Hematopoietic multipotent progenitor cell treated with erythropoietin and hydrocortisone succinate and interleukin-3 and kit ligand, for 8 days (in vitro differentiated cells): ENCODE measurements at regions not wholly inside any gene's neighbourhood (a gene's known extent, or its start where the extent isn't known, plus 50 kb on each side); places are given as distances from the start of the nearest gene placed in this dataset.
"Not testable (repeated sequence)": the region's sequence is repeated elsewhere in the genome, so short reads cannot be mapped to it uniquely, and the experiment has no call there.

Experiments used
- DNase-seq: peaks from one replicate; pipeline ENCODE4 v3.0.0-alpha.2; 2015

DNA sequence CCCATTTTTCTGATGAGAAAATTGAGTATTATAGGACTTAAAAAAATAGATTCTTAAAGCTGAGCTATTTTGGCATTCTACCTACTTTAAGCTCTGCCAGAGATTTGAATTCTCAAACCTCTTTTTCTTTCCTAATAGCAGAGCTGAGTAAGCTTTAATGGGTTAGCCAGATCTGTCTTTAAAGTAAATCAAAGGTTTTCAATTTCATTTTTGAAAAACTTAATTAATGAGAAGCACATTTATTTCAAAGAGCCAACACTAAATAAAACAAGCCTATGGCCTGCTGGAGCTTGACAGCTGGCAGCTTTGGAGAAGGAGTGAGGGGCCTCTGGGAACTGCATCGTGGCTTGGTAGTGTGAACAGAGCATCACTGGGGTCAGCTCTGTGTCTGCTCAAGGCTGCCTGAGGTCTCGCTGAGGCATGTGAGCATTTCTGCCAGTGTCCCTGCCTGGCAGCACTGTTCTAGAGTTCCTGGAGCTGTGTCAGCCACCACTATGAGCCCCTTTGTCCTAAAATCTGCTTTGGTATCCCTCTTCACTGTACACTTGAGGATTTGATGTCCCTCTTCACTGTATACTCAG lies 50.4 kb upstream of the PRSS23 start:
- no peak for DNase-seq

DNA sequence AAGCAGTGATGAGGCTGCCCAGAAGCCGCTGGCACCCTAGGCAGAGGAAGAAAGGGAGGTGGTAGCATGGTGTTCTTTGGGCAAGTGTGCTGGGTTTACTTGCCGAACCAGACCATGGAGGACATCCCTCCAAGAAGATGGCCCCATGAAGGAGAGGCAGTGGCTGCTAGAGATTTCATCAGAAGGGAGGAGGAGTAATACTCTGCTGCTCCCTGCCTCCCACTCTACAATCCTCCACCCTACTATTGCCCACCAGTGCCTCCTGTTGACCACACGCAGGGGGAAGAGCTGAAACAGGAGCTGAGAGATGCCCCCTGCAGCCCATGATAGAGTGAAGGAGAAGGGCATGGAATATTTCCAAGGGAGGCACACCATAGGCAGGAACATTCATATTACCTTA lies 51.0 kb upstream of the PRSS23 start:
- DNase-seq, result no peak

DNA sequence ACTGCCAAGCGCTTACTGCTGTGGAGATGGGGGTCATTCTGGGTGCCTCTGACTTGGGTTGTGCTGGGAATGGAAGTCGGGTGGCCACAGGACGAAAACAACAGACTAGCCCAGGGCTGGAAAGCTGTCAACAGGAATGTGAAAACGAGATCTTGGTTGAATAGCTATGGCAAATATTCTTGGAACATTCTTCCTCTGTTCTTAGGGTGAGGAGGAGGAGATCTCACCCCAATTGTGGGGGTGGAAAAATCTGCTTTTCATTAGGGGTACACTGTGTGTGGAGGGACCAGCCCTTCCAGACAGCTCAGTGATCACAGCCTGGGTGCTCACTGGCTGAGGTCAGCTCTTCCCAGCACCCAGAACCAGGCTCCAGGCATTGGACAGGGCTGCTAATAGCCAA lies 52.0 kb upstream of the PRSS23 start:
- DNase-seq, result no peak

DNA sequence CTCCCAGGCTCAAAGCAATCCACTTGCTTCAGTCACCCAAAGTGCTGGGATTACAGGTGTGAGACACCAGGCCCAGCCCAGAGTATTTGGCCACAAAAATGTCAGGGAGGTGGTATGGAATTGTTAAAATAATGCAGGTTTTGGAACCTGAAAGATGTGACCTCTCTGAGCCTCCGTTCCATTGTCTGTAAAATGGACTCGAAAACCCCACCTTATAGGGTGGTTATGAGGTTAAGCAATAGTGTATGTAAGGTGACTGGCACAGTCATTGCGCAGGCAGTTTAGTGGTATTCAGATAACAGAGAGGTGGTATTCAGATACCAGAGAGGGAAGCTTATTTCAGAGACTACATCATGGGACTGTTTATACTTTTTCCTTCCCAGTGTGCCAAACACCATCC lies 52.5 kb upstream of the PRSS23 start:
- no peak for DNase-seq

DNA sequence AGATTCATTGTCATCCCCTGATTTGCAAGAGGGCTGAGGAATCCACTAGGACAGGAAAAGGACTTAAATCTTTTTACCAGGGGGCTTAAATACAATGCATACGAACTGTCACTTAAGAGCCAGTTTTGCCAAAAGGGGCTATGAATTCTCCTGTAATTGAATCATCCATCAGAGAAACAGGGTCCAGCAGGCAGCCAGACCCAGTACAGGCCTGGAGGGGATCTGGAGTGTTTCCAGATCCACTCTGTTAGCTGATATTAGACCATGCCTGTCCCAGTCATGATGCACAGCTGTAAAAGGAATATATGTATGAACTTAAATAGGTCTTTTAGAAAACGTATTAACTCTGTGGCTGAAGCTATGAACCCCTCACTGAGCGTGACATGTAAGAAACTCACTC lies 53.8 kb upstream of the PRSS23 start:
- DNase-seq, result no peak

DNA sequence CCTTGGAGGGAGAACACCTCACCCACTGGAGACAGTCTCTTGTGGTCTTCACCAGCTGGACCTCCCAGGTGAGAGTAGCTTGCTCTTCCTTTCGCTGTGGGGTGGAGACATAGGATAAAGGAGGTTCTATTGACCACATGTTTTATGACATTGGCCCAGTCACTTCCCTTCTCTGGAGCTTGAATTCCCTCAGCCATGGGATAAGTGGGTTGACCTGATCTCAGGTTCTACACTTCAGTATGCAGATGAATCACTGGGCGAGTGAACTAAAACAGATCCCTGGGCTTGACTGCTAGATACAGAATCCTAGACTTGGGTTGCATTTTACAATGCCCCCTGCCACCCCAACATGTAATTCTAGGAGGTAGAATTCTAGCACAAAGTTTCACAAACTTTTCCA lies 54.8 kb upstream of the PRSS23 start:
- no peak for DNase-seq

DNA sequence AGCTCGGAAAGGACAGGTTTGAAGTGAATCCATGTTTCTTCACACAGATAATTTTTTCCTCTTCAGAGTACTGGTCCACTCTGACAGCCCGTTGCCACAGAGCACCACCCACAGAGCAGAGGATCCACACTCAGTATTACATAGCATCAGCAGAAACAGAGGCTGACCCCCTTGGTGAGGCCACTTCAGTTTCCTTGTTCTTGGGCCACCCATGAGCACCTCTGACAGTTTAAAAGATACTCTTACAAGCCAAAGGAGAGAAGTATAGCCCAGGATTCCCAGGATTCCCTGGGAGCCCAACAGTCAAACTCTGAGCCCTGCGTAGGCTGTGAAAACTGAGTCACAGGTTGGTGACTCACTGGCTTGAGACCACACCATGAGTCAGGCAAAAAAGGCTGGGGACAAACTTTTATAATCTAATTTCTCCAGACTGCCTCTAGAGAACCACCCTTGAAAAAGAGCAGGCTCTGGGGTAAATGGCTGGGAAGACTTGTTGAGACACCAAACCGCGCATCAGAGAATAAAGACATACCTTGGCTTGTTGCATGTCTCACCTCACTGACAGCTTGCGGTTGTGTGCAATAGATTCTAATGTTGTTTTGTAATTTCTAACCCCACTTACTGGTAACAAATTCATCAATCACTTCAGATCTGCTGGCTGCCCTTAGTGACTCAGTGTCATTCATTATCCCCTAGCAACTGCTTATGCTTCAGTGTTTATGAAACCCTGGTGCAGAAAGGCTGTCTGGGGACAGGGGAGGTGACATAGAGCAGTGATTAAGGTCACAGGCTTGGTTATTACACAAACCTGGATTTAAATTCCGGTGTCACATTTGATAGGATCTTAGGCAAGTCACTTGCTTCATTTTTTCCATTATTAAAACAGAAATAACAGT lies 56.9 kb upstream of the PRSS23 start:
- DNase-seq, result peak; percentile 90

DNA sequence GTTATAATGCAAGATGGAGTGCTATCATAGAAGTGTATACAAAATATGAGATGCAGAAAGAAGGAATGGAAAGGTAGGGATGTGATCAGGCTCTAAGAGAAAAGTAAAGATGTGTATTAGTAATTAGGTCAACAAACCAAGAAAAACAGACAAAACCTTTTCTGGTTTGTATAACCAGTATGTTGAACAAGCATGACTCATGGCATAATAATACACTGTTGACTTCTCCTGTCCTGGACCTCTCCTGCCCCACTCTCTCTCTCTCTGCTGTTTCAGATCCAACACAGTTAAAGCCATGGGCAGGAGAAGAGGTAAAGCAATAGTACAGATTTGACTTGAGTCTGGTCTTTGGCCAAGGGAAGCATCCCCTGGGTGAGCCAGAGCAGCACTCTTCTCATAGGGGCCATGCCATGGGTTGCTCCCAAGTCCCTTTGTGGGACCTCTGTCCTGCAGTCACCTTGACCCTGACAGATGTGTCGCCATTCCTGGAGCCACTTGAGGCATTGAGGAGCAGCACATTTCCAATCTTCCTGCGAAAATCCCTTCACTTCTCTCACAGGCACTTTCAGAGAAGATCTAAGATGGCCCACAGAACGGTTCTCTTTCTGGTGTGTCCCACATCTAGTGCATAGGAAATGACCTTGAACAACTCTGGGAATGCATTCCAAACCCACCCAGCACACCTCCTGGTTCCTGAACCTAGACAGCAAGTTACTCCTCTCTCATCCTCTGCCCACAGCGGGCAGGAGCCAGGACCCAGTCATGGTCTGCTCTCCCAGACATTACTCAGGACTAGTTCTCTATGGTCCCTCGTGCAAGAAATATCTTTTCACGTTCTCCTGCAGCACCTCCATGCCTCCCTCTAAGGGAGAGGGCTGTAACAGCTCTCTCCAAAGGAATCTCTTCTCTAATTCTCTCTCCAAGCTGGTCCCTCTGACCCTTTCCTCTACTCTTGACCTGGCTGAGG lies 58.2 kb upstream of the PRSS23 start:
- no peak for DNase-seq

DNA sequence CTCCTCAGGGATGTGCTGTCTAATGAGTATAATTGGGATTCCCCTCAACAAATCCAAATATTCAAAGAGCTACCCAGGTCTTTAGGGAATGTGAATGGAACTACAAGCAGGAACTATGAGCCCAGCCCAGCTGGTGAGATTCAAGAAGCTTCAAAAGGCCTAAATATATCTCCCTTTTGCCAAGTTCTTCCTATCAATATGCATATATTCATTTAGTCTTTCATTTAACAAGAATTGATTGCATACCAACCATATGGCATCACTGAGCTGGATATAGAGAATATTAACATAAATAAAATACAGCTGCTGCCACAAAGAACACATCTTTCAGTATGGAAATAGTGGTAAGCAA lies 58.9 kb upstream of the PRSS23 start:
- DNase-seq, result no peak

DNA sequence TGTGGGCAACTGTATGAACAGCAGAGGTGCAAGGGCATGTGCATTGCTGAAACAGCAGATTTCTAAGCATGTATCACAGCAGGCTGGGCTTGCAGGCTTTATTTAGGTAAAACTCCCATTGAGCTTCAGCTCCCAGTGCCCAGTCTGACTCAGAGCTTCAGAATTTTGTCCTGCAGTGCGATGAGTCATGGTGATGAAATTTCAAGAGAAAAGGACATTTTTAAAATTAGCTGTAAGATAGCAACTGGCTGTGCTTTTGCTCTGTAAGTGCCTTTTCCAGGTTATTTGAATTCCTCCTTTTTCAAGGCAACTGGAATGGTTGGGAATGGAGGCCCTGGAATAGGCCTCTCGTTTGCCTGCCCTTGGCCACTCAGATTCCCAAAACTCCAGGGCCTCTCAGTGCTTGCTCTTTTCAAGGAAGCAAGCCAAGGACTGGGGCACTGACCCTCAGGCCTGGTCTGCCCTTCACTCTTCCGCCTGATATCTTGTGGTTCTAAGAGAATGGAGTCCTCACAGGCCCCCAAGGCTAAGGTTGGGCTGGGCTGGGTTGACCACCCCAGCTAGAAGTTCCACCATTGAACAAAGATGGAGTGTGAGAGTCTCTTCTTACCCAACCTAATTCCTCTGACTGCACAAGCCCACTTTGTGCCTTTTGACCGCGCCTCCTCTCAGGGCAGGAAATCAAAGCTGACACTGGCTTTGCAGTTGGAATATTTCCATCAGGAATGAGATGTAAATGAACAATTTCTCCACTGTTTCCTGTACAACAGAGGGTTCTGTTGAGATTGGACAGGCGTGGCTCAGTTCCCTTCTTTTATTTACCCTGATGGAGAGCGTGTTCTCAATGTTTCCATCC lies 59.5 kb upstream of the PRSS23 start:
- DNase-seq, result peak; percentile 45

DNA sequence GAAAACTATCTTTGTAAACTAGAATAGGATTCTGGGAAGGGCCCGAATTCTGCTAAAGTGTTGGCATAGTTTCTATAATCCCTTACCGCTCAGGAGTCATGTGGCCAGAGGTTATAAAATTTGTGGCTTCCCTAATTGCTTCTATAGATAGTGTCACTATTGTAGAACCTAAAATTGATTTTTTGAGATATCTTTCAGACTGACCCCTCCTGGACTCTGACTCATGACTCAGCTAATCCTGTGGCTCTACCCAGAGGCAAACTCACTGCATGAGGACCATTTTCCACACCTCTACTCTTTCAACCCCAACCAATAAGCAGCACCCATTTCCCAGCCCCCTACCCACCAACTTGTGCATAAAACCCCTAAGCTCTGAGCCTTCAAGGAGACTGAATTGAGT lies 61.8 kb upstream of the PRSS23 start:
- DNase-seq, result no peak

DNA sequence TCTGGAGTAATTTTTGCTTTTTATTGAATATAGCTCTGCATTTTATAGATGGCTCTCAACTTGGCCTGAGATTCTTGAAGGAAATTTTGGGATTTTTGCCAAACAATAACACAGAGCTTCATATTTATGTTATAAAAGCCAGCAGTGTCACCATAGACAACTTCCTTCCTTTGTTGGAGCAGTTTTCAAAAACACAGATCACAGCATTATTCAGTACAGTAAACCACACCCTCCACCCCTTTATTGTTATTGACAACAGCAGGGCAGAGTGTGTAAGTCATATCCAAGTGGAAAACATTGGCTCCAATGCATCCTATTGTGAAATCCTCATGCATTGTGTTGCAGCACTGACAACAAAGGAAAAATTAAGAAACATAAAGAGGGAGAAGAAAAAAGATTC lies 62.6 kb upstream of the PRSS23 start:
- no peak for DNase-seq

DNA sequence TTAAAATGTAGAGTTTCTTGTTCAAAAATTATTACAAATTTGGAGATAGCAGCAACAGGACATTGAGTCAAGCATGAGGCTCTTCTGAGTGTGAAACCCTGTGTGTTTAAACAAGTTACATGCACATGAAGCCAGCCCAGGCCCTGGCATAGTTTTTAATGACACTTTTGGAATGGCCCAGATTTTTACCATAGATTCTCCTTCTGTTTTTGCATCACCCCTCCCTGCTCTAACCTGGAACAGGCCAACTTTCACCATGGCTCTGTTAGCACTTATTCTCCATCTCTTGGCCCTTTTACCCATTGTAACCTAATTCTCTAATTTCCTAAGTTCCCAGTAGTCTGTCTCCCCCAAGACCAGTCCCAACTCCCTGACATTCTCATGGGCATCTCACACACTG lies 63.1 kb upstream of the PRSS23 start:
- DNase-seq, result no peak

DNA sequence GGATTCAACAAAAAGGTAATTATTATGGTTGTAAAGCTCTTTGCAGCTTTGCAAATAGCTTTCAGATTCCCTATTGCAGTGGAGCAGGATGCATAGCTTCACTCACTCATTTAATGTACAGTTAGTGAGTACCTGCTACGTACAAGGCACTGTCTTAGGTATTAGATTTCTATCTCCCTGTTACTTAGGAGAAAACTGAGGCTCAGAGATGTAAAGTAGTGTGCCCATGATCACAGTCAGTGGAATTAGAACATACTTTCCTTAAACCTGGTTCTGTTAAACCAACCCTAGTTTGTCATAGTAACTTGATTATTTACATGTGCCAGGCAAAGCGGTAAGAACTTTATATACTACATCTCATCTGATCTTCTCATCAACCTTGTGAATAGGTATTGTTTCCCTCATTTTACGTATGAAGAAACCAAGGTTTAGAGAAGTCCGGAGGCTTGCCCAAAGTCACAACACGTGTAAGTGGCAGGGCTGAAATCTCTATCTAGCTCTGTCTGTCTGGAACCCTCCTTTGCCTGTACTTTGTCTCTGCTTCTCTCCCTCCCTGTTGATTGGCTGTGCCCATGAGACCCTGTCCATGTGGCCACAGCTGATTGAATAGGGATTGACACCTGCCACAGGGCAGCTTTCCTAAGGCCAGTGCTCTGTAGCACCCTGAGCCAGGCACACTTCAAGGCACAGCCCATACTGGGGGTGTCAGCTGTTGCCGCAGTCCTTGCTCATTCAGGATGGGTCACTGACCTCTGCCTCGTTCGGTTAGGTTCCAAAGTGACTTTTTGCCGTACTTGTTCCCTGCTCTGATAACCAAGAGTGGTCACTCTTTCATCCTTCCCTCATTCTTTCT lies 63.8 kb upstream of the PRSS23 start:
- DNase-seq, result no peak

DNA sequence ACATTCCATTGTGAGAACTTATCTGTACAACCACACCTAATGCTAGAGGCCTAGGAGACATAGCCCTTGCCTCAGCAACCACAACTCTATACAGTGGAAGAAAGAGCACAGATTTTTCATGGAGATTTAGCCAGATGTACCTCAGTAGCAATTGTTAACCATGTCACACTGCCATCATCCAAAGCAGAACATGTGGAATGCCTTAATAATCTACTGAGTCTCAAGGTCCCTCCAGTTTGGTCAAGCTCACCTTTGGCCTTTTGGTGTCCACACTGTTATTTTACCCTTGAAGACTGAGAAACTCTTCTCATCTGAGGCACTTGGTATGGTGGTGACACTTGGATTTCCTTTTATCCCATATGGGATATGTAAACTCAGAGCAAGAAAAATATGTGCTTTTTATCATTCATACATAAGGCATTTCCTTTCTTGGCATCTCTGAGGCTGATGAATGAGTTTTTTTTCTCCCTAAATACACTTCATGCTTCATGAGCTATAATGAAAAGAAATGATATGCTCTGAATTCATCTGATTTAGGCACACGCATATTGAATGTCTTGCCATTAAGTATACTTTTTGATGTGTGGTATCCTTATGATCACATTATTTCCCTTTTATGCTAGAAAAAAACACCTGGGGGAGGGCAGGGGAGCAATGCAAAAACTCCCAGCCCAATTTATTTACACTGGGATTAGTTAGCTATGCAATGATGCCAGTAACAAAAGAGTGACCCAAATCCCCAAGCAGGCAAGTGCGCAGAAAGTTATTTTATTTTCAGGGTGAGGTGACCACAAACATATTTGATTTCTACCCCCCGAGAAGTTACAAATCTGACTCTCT lies 63.3 kb upstream of the ME3 start:
- no peak for DNase-seq

DNA sequence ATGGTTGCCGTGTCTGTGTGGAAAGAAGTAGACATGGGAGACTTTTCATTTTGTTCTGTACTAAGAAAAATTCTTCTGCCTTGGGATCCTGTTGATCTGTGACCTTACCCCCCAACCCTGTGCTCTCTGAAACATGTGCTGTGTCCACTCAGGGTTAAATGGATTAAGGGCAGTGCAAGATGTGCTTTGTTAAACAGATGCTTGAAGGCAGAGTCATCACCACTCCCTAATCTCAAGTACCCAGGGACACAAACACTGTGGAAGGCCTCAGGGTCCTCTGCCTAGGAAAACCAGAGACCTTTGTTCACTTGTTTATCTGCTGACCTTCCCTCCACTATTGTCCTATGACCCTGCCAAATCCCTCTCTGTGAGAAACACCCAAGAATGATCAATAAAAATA lies 60.3 kb upstream of the ME3 start:
- not testable (repeated sequence) for DNase-seq

DNA sequence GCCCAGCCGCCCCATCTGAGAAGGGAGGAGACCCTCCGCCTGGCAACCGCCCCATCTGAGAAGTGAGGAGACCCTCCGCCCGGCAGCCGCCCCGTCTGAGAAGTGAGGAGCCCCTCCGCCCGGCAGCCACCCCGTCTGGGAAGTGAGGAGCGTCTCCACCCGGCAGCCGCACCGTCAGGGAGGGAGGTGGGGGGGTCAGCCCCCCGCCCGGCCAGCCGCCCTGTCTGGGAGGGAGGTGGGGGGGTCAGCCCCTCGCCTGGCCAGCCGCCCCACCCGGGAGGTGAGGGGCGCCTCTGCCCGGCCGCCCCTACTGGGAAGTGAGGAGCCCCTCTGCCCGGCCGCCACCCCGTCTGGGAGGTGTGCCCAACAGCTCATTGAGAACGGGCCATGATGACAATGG lies 59.9 kb upstream of the ME3 start:
- DNase-seq, result not testable (repeated sequence)

DNA sequence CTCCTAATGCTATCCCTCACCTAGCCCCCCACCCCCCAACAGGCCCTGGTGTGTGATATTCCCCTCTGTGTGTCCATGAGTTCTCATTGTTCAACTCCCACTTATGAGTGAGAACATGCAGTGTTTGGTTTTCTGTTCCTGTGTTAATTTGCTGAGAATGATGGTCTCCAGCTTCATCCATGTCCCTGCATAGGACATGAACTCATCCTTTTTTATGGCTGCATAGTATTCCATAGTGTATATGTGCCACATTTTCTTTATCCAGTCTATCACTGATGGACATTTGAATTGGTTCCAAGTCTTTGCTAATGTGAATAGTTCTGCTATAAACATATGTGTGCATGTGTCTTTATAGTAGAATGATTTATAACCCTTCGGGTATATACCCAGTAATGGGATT lies 57.2 kb upstream of the ME3 start:
- DNase-seq, result not testable (repeated sequence)

DNA sequence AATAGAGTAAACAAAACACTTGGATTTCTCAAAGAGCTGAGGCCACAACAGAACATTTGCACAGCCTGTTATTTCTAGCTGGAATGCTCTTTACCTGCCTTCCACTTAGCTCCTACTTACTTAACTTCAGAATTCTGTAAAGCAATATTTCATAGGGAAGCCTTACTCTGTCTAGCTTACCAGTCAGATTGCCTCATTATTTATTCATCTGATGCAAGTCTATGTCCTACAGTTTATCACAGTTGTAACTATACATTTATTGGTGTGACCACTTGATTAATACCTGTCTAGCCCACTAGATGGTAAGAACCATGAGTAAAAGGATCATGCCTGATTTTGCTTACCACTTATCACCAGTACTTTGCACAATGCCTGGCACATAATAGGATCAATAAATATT lies 56.1 kb upstream of the ME3 start:
- no peak for DNase-seq

DNA sequence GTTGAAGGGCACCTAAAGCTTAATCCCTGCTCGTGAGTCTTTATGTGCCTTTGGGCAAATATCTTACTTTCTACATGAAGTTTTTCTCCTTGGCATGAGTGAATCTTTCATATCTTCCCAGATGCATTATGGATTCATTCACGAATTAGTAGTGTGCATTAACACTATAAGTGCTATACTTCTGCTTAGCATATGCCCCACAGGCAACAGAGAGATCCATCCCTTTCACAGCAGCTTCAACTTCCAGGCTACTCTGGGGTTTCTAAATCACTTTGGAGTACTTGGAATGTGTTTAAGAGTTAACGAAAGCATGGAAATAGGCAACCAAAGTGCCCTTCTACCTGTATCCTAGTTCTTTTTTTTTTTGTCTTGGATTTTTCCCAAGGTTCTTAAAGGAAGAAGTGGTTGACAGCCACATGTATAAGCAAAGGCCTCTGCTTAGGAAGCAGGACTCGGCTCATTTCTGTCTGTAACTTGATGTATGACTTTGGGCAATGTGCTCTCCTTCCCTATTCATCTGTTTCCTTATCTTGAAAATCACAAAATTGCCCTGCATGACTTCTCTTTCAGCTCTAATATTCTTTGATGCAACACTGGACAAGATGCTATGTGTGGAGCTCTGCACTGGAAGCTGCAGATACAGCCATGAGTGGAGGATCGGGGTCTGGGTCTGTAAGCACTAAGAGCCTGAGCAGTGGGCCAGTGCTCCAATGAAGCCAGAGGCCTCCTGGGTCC lies 54.5 kb upstream of the ME3 start:
- DNase-seq, result no peak
